ENCODE measurements at regions not wholly inside any gene's neighbourhood (a gene's known extent, or its start where the extent isn't known, plus 50 kb on each side); places are given as distances from the start of the nearest gene placed in this dataset.

DNA sequence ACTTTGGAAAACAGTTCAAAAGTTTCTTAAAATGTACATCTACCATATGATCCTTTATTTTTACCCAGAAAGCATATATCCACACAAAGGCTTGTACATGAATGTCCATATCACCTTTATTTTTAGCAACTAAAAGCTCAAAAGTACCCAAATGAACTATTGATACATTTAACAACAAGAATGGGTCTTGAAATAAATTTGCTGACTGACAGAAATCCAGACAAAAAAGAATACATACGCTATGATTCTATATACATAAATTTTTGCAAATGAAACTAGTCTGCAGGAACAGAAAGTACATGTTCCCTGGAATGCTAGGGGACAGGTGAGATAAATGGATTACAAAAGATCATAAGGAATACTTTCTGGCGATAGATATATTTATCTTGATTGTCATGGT, 96.3 kb upstream of the KYNU start:
- TF ChIP-seq ZNF384 (IDR thresholded peaks at IDR 0.05) (no peak), ELF4 (IDR thresholded peaks at IDR 0.05) (no peak)
